ENCODE measurements at regions not wholly inside any gene's neighbourhood (a gene's known extent, or its start where the extent isn't known, plus 50 kb on each side); places are given as distances from the start of the nearest gene placed in this dataset.

GRCh38 chrX:80290834-80291233 lies 129.4 kb upstream of the TENT5D start:
- TF ChIP-seq, protein P1, sequence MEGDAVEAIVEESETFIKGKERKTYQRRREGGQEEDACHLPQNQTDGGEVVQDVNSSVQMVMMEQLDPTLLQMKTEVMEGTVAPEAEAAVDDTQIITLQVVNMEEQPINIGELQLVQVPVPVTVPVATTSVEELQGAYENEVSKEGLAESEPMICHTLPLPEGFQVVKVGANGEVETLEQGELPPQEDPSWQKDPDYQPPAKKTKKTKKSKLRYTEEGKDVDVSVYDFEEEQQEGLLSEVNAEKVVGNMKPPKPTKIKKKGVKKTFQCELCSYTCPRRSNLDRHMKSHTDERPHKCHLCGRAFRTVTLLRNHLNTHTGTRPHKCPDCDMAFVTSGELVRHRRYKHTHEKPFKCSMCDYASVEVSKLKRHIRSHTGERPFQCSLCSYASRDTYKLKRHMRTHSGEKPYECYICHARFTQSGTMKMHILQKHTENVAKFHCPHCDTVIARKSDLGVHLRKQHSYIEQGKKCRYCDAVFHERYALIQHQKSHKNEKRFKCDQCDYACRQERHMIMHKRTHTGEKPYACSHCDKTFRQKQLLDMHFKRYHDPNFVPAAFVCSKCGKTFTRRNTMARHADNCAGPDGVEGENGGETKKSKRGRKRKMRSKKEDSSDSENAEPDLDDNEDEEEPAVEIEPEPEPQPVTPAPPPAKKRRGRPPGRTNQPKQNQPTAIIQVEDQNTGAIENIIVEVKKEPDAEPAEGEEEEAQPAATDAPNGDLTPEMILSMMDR (IDR thresholded peaks at IDR 0.05): no peak
- no peak for TF ChIP-seq EZH2 (IDR thresholded peaks at IDR 0.05; ENCODE audit: borderline replicate concordance, insufficient read depth, low read depth, low read length, poor library complexity, severe bottlenecking)
